H9 (cell line): ENCODE measurements at regions not wholly inside any gene's neighbourhood (a gene's known extent, or its start where the extent isn't known, plus 50 kb on each side); places are given as distances from the start of the nearest gene placed in this dataset.

ENCODE experiments used
- DNase-seq: peaks from one replicate; pipeline ENCODE4 v3.0.0-alpha.2; 2017
- H2AFZ ChIP-seq: one replicate; pipeline ENCODE4 v1.6.1; 2013; ENCODE audit warnings: mild to moderate bottlenecking, low read length, control low read depth, moderate library complexity
- H2AK5ac ChIP-seq: 2 replicates; pipeline ENCODE4 v1.6.1; 2013; ENCODE audit warnings: low read length, control low read depth, mixed read lengths; ENCODE audit not compliant: insufficient read length
- H2BK120ac ChIP-seq: one replicate; pipeline ENCODE4 v1.6.1; 2013; ENCODE audit warnings: low read depth, mild to moderate bottlenecking, low read length, control low read depth, inconsistent platforms; ENCODE audit not compliant: poor library complexity, severe bottlenecking
- H2BK12ac ChIP-seq: 2 replicates; pipeline ENCODE4 v1.6.1; 2013; ENCODE audit warnings: low read length, control low read depth, mixed read lengths, low read depth; ENCODE audit not compliant: insufficient read length
- H2BK15ac ChIP-seq: 2 replicates; pipeline ENCODE4 v1.6.1; 2013; ENCODE audit warnings: low read depth, low read length, control low read depth
- H2BK20ac ChIP-seq: one replicate; pipeline ENCODE4 v1.6.1; 2013; ENCODE audit warnings: low read depth, mild to moderate bottlenecking, low read length, control low read depth, inconsistent platforms; ENCODE audit not compliant: poor library complexity, severe bottlenecking
- H2BK5ac ChIP-seq: 2 replicates; pipeline ENCODE4 v1.6.1; 2013; ENCODE audit warnings: low read length, control low read depth, mixed read lengths; ENCODE audit not compliant: insufficient read length
- H3K14ac ChIP-seq: 2 replicates; pipeline ENCODE4 v1.6.1; 2013; ENCODE audit warnings: low read length, control low read depth; ENCODE audit not compliant: insufficient read depth
- H3K18ac ChIP-seq: 2 replicates; pipeline ENCODE4 v1.6.1; 2013; ENCODE audit warnings: low read depth, mild to moderate bottlenecking, mixed read lengths, low read length, control low read depth; ENCODE audit not compliant: insufficient read length
- H3K23ac ChIP-seq: 2 replicates; pipeline ENCODE4 v1.6.1; 2013; ENCODE audit warnings: low read length, control low read depth, mixed read lengths, low read depth; ENCODE audit not compliant: insufficient read length
- H3K23me2 ChIP-seq: 2 replicates; pipeline ENCODE4 v1.6.1; 2013; ENCODE audit warnings: low read depth, mild to moderate bottlenecking, mixed read lengths, low read length, control low read depth; ENCODE audit not compliant: insufficient read length, poor library complexity, severe bottlenecking
- H3K27ac ChIP-seq: 2 replicates; pipeline ENCODE4 v1.5.1; 2013; ENCODE audit warnings: low read length, control low read depth, mixed read lengths, low read depth; ENCODE audit not compliant: insufficient read length
- H3K27me3 ChIP-seq: 2 replicates; pipeline ENCODE4 v1.6.1; 2013; ENCODE audit warnings: low read length, control low read depth, inconsistent platforms; ENCODE audit not compliant: insufficient read depth
- H3K4ac ChIP-seq: 2 replicates; pipeline ENCODE4 v1.6.1; 2013; ENCODE audit warnings: low read depth, mild to moderate bottlenecking, control low read depth, inconsistent platforms, low read length, moderate library complexity
- H3K4me1 ChIP-seq: 2 replicates; pipeline ENCODE4 v1.6.1; 2013; ENCODE audit warnings: low read length, control low read depth, inconsistent platforms; ENCODE audit not compliant: insufficient read depth
- H3K4me2 ChIP-seq: 2 replicates; pipeline ENCODE4 v1.6.1; 2013; ENCODE audit warnings: low read length, control low read depth, mixed read lengths; ENCODE audit not compliant: insufficient read length, insufficient read depth
- H3K56ac ChIP-seq: 2 replicates; pipeline ENCODE4 v1.6.1; 2013; ENCODE audit warnings: low read depth, mild to moderate bottlenecking, mixed read lengths, low read length, control low read depth; ENCODE audit not compliant: insufficient read length
- H3K79me1 ChIP-seq: 2 replicates; pipeline ENCODE4 v1.6.1; 2013; ENCODE audit warnings: low read depth, mild to moderate bottlenecking, moderate library complexity, low read length, control low read depth, inconsistent platforms; ENCODE audit not compliant: insufficient read depth, poor library complexity, severe bottlenecking
- H3K79me2 ChIP-seq: 2 replicates; pipeline ENCODE4 v1.6.1; 2013; ENCODE audit warnings: low read length, control low read depth, inconsistent platforms; ENCODE audit not compliant: insufficient read depth
- H3K9ac ChIP-seq: 2 replicates; pipeline ENCODE4 v1.6.1; 2013; ENCODE audit warnings: low read length, control low read depth, mixed read lengths; ENCODE audit not compliant: insufficient read length; ENCODE audit errors: extremely low read depth
- H3K9me3 ChIP-seq: one replicate; pipeline ENCODE4 v1.6.1; 2013; ENCODE audit warnings: low read depth, low read length, inconsistent platforms; ENCODE audit not compliant: control insufficient read depth
- H3T11ph ChIP-seq: one replicate; pipeline ENCODE4 v1.6.1; 2013; ENCODE audit warnings: mild to moderate bottlenecking, low read length, control low read depth, inconsistent platforms
- H4K20me1 ChIP-seq: one replicate; pipeline ENCODE4 v1.6.1; 2013; ENCODE audit not compliant: control insufficient read depth, insufficient read length, insufficient read depth
- H4K5ac ChIP-seq: 2 replicates; pipeline ENCODE4 v1.6.1; 2013; ENCODE audit warnings: low read depth, mild to moderate bottlenecking, mixed read lengths, low read length, control low read depth; ENCODE audit not compliant: insufficient read length
- H4K8ac ChIP-seq: replicated peaks from 2 replicates; pipeline ENCODE4 v1.6.1; 2013; ENCODE audit warnings: low read length, control low read depth, mixed read lengths, low read depth; ENCODE audit not compliant: insufficient read length
- H4K91ac ChIP-seq: 2 replicates; pipeline ENCODE4 v1.6.1; 2013; ENCODE audit warnings: low read depth, mild to moderate bottlenecking, moderate library complexity, mixed read lengths, low read length, control low read depth; ENCODE audit not compliant: insufficient read length
- H3K27ac Mint-ChIP-seq, 3 experiments: 2 replicates in 2 of 3; 3 replicates in 1 of 3; pipeline ENCODE4 v1.8.0; 2020 to 2021; ENCODE audit warnings: mixed read lengths in 3 of 3, mild to moderate bottlenecking in 1 of 3, moderate library complexity in 1 of 3
- H3K27me3 Mint-ChIP-seq: 2 replicates; pipeline ENCODE4 v1.8.0; 2021; ENCODE audit warnings: low read depth, mild to moderate bottlenecking, moderate library complexity, mixed read lengths
- H3K36me3 Mint-ChIP-seq, 3 experiments: 2 replicates in 2 of 3; 3 replicates in 1 of 3; pipeline ENCODE4 v1.8.0; 2020 to 2021; ENCODE audit warnings: low read depth in 3 of 3, mixed read lengths in 3 of 3; ENCODE audit not compliant: insufficient read depth in 1 of 3
- H3K4me1 Mint-ChIP-seq, 2 experiments: 2 replicates each; pipeline ENCODE4 v1.8.0; 2020; ENCODE audit warnings: mixed read lengths in 2 of 2
- H3K4me3 Mint-ChIP-seq, 2 experiments: 2 replicates in 1 of 2; 3 replicates in 1 of 2; pipeline ENCODE4 v1.8.0; 2020 to 2021; ENCODE audit warnings: mild to moderate bottlenecking in 2 of 2, mixed read lengths in 2 of 2, moderate library complexity in 1 of 2
- H3K9me3 Mint-ChIP-seq, 2 experiments: 2 replicates in 1 of 2; 3 replicates in 1 of 2; pipeline ENCODE4 v1.8.0; 2020; ENCODE audit warnings: mild to moderate bottlenecking in 2 of 2, mixed read lengths in 2 of 2, moderate library complexity in 1 of 2
- WGBS: extraction: QIAGEN DNeasy Blood & Tissue Kit; methylation state at CpG from one replicate; pipeline ENCODE4 v1.1.7; 2013; ENCODE audit warnings: missing lambda C conversion rate, low lambda C conversion rate, mixed read lengths; ENCODE audit not compliant: insufficient read length; ENCODE audit errors: extremely low coverage; 5-methylcytosine and 5-hydroxymethylcytosine counted together
- TF ChIP-seq, protein P1 (sequence below): fragments of 200-600 bp; sonication (generic); conservative IDR thresholded peaks from 3 replicates; pipeline ENCODE4 v1.8.0; 2021; ENCODE audit warnings: antibody characterized with exemption, mild to moderate bottlenecking

GRCh38 chr18:70620837-70621612, 332.2 kb downstream of the SOCS6 start:
- Mint-ChIP-seq H3K27me3 (no peaks in the 10 kb centered on the region), H3K9me3 (peaks cover 0 to 3% of the 10 kb centered on the region in 2 experiments; a peak in 1 of 5 replicates), H3K4me3 (no peak overlapping the region), H3K36me3 (peaks cover 0 to 3% (median 0%) of the 10 kb centered on the region in 3 experiments; a peak in 1 of 7 replicates), H3K27ac (no peak overlapping the region; a peak in 1 of 7 replicates), H3K4me1 (peaks cover 10 to 11% of the 10 kb centered on the region in 2 experiments)
- H2BK15ac ChIP-seq: no peak overlapping the region
- no peak for DNase-seq
- H2AFZ ChIP-seq: no peak overlapping the region
- TF ChIP-seq, protein P1, sequence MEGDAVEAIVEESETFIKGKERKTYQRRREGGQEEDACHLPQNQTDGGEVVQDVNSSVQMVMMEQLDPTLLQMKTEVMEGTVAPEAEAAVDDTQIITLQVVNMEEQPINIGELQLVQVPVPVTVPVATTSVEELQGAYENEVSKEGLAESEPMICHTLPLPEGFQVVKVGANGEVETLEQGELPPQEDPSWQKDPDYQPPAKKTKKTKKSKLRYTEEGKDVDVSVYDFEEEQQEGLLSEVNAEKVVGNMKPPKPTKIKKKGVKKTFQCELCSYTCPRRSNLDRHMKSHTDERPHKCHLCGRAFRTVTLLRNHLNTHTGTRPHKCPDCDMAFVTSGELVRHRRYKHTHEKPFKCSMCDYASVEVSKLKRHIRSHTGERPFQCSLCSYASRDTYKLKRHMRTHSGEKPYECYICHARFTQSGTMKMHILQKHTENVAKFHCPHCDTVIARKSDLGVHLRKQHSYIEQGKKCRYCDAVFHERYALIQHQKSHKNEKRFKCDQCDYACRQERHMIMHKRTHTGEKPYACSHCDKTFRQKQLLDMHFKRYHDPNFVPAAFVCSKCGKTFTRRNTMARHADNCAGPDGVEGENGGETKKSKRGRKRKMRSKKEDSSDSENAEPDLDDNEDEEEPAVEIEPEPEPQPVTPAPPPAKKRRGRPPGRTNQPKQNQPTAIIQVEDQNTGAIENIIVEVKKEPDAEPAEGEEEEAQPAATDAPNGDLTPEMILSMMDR: no peak
- no peaks in the 10 kb centered on the region for H3K4me1 ChIP-seq
- no peak overlapping the region for H3K4me2 ChIP-seq
- H3K79me2 ChIP-seq: no peaks in the 10 kb centered on the region
- H2BK20ac ChIP-seq: no peak overlapping the region
- no peak overlapping the region for H3K18ac ChIP-seq
- H4K91ac ChIP-seq: no peak overlapping the region
- H3K9ac ChIP-seq: no peak overlapping the region
- no peaks in the 10 kb centered on the region for H3K27me3 ChIP-seq
- no peaks in the 10 kb centered on the region for H3K23me2 ChIP-seq
- H3K9me3 ChIP-seq: no peaks in the 10 kb centered on the region
- H3K79me1 ChIP-seq: no peaks in the 10 kb centered on the region
- no peak overlapping the region for H4K8ac ChIP-seq
- H3K27ac ChIP-seq: no peak overlapping the region
- no peak overlapping the region for H3K23ac ChIP-seq
- no peak overlapping the region for H2BK12ac ChIP-seq
- no peak overlapping the region for H2BK5ac ChIP-seq
- no peak overlapping the region for H3T11ph ChIP-seq
- H2BK120ac ChIP-seq: no peak overlapping the region
- H4K20me1 ChIP-seq: no peaks in the 10 kb centered on the region
- H3K56ac ChIP-seq: no peak overlapping the region
- whole genome bisulfite sequencing: no CpG with 5 or more reads among the region's 2 CpGs
- no peak overlapping the region for H3K4ac ChIP-seq
- H4K5ac ChIP-seq: no peak overlapping the region
- H2AK5ac ChIP-seq: no peak overlapping the region
- no peak overlapping the region for H3K14ac ChIP-seq
